NCI-H2227 (cell line): ENCODE measurements at regions not wholly inside any gene's neighbourhood (a gene's known extent, or its start where the extent isn't known, plus 50 kb on each side); places are given as distances from the start of the nearest gene placed in this dataset.
"Not testable (repeated sequence)": the region's sequence is repeated elsewhere in the genome, so short reads cannot be mapped to it uniquely, and the experiment has no call there.

Experiments
- DNase-seq: peaks from one replicate; lab custom pipeline; 2025; ENCODE audit not compliant: unreplicated experiment; lab: John Stamatoyannopoulos, UW

GRCh38 chr9:87392086-87392485 is 105.6 kb upstream of the DAPK1 start:
- no peak for DNase-seq

- DNase-seq, result no peak
Observed at GRCh38 chr9:87393706-87394230, 103.9 kb upstream of the DAPK1 start.

- DNase-seq, result no peak
Observed at GRCh38 chr9:87395804-87396479, 101.7 kb upstream of the DAPK1 start.

DNA sequence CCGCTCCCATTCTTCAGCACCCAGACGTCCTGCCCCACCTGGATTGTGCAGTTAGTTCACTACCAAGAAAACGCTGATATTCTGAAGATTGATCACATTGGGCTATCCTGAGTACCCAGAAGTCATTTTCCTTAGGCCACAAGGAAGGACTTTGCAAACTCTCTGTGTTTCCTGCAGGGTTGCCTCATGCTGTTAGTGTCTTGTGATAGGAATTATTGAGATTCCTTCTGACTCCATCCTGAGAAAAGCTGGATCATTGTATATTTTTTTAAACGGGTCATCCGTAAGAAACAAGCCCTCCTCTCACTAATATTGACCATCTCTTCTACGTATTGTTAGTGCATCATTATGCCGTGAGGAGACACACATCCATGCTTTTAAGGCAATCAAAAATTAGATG is 96.0 kb upstream of the DAPK1 start:
- DNase-seq, result no peak

GRCh38 chr9:87402537-87402936 is 95.1 kb upstream of the DAPK1 start:
- DNase-seq, result no peak

DNA sequence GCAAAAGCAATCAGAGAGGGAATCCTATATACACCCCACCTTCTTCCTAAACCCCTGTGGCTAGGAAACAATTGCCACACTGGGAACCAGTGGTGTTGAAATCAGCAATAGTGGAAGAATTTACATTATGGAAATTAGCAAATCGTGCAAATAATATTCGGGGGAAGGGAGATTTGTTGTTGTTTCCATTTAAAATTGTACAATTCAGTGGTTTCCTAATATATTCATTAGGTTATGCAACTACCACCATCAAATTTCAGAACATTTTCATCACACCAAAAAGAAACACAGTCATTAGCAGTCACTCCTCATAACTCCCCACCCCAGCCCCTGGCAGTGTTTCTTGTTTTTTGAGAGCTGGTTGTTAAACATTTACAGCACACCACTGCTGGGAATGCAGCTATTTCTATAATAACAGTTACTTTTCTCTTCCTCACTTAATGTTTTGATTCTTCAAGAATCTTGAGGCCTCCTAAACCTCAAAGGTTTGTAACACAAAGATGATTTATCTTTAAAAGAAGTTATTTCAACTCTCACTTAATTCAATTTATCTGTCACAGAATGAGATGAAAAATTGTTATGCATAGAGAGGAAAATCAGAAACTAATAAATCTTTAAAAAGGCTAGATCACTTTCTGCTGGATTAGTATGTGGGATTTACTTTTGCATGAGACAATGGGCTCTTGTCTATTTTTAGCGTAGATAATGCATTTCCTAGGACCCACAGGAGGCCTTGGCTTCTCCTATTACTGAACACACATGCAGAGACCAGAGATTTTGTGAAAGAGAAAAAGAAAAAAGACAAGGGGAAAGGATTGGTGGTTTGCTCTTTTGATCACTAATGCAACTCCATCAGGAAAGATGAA is 91.8 kb upstream of the DAPK1 start:
- DNase-seq, result no peak

- DNase-seq, result no peak
Observed at GRCh38 chr9:87406543-87407166, 91.0 kb upstream of the DAPK1 start.

DNA sequence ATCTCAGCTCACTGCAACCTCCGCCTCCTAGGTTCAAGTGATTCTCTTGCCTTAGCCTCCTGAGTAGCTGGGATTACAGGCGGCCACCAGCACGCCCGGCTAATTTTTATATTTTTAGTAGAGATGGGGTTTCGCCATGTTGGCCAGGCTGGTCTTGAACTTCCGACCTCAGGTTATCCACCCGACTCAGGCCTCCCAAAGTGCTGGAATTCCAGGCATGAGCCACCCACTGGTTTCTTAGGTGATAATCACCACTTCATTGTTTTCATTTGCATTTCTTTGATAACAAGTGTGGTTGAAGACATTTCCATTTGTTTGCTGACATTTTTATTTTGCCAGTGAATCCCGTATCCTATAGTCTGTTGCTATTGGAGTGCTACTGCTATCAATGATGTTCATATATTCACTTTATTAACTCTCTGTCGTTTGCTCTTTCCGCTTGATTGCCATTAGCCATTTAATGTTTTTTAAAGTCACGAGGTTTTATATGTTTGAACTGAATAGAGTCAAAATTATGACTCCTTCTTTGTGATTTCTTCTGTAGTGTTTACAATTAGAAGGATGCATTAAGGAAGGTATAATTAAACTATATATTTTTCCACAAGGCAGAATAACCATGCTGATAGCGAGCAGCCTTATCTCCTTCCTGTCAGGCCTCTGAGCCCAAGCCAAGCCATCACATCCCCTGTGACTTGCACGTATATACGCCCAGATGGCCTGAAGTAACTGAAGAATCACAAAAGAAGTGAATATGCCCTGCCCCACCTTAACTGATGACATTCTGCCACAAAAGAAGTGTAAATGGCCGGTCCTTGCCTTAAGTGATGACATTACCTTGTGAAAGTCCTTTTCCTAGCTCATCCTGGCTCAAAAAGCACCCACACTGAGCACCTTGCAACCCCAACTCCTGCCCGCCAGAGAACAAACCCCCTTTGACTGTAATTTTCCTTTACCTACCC is 87.3 kb upstream of the DAPK1 start:
- not testable (repeated sequence) for DNase-seq

DNA sequence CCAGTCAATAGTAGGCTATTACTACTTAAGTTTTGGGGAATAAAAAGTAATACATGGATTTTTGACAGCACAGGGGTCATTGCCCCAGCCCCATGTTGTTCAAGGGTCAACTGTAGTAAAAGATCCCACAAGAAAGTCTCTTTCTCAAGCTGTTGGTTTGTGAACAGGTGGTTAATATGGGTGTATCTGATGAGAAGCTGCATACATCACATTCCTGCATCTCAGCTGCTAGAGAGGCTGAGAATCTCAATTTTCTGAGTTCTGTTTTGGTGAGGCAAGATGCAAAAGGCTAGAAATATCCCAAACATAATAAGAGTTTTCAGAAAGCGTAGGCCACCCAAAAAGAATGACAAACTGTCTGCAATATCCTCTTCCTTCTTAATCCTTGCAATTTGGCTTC is 76.8 kb upstream of the DAPK1 start:
- DNase-seq, result no peak

DNA sequence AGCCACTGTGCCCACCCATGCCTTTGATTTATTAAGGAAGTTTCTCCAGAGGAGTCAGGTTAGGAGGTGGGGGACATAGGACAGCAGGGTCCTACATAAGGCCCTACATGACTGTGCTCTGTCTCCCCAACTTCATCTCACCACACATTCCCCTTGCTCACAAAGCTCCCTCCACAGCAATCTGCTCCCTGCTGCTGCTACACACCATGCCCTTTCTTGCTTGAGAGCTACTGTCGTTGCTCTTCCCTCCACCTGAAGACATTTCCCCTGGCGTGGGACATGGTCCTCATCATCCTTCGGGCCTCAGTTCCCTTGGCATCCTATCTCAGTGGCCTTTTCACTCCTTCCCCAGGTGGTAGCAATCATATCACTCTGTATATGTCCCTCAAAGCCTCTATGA is 75.9 kb upstream of the DAPK1 start:
- DNase-seq, result no peak

GRCh38 chr9:87422999-87423398 is 74.7 kb upstream of the DAPK1 start:
- DNase-seq, result no peak

GRCh38 chr9:87423885-87424284 is 73.8 kb upstream of the DAPK1 start:
- DNase-seq, result not testable (repeated sequence)

- DNase-seq, result no peak
Observed at GRCh38 chr9:87425202-87425601, 72.5 kb upstream of the DAPK1 start.

DNA sequence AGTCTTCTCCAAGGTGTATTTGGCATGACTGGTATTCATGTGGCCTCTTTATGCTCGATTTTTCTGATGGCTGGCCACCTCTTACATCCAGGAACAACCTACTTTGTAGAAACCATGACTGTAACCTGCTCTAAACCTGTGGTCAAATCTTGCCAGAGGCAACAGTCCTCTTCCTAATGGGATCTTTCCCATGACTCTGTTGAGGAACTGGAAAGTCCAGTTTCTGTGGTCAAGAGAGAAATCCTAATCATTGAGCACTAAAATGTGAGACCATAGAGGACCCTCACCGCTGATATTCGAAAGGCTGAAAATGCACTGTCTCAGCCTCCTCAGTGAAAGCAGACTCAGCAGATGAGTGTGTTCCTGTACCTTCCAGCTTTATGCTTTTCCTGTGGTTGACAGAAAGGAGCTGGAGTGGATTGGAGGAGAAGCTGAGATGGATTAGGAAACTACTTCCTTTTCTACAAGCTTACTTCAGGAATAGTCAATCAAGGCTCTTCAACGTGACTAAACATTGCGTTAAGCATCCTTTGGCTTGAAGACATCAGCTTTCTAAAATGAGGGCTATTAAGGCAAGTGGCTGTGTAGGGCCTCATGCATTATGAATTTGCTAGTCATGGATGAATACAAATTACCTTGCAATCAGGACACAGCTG is 69.7 kb upstream of the DAPK1 start:
- no peak for DNase-seq

- DNase-seq, result no peak
Observed at GRCh38 chr9:87428659-87429058, 69.0 kb upstream of the DAPK1 start.

- DNase-seq, result no peak
Observed at GRCh38 chr9:87431837-87432236, 65.8 kb upstream of the DAPK1 start.

DNA sequence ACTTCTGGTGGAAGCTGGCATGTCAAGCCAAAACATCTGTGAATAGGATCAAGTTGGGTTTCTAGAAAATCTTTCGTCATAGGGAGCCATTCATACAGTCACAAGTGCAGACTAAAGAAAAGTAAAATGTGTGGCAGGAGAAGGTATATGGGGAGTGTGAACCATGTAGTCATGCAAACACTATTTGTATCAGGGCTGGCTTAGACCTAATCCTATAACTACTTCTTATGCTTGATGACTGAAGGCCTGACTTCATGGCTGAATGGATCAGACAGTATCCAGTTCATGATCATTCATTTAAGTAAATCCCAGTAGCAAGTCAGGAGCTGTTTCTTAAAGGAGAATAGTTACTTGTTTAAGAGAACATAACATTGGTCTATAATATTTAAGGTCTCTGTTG is 63.8 kb upstream of the DAPK1 start:
- no peak for DNase-seq

DNA sequence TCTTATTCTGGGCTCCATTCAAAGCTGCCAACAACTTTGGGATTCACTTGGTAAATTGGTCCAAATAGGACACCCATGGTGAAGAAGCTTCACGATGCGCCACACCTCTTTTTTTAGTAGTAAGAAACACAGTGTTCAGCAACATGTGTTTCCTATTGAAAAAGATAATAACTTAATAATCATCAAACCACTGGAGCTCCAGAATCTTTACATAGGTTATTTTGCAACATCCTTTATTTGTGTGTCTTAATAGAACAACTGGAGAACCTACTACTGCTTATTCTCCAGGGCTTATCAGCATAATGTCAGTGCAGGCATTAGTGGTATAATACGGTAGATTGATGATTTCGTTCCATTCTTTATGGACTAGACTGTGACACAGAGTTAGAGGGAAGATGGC is 63.3 kb upstream of the DAPK1 start:
- DNase-seq, result no peak

DNA sequence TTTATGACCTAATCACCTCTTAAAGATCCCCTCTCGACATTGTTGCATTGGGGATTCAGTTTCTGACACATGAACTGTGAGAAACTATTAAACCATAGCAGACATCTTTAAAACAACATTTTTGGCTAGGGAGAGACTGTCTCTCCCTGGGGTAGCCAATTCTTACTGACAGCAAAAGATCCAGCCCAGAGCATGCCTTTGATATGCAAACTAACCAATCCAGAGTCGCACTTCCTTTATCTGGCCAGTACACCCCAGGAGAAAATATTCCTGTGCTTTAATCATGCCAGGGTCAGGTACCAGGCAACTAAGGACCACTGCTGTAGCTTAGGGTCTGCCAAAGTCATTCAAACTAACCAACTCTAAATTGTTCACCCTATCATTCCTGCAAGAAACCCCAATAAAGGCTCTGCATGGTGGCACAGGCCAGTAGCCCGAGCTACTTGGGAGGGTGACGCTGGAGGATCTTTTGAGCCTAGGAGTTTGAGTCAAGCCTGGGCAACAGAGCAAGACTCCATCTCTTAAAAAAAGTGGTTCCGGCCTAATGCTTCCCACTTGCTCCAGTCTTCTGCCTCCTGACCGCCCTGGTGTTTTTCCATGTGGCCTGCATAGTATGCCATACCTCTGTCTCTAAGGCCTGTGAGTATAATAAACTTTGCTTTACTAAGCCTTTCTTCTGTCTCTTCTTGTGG is 62.3 kb upstream of the DAPK1 start:
- no peak for DNase-seq

GRCh38 chr9:87436716-87437115 is 61.0 kb upstream of the DAPK1 start:
- no peak for DNase-seq
